NOMO-1 (cell line): ENCODE measurements at regions not wholly inside any gene's neighbourhood (a gene's known extent, or its start where the extent isn't known, plus 50 kb on each side); places are given as distances from the start of the nearest gene placed in this dataset.
A peak's percentile ranks its signal among the peaks of the same experiment; 100 is the strongest.

Experiments
- DNase-seq, 2 experiments: peaks; one replicate each; lab custom pipeline; 2025; ENCODE audit not compliant: unreplicated experiment in 2 of 2; lab: John Stamatoyannopoulos, UW

- no peak for DNase-seq
Observed at GRCh38 chr1:103177108-103177775, 68.9 kb upstream of the COL11A1 start.

DNA sequence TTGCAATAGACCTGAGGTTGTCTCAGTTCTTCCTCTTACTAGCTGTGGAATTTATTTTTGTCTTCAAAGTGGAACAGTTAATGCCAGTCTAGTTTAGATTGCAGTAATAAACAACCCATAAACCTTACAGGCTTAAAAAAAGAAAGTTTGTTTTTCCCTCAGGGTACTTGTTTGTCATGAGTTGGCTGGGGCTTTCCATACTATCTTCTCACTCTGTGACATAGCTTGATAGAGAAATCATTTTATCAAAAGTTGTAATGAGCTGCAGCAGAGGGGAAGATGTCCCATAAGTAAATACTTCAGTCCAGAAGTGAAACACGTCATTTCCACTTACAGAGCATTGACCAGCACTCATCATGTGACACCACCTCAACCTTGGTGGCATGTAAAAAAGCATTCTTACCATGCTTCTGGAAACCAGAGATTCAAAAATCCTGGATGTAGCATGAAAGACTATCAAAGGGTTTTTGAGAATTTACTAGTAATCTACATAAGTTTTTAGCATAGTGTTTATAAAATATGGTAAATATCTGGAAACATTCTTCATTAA, 62.8 kb upstream of the COL11A1 start:
- peak in 1 of 2 experiments; percentile 49 for DNase-seq

- DNase-seq: peak; percentile 27 to 71
Observed at GRCh38 chr1:103170609-103171008, 62.3 kb upstream of the COL11A1 start.

GRCh38 chr1:103162360-103162759, 54.0 kb upstream of the COL11A1 start:
- no peak for DNase-seq

DNA sequence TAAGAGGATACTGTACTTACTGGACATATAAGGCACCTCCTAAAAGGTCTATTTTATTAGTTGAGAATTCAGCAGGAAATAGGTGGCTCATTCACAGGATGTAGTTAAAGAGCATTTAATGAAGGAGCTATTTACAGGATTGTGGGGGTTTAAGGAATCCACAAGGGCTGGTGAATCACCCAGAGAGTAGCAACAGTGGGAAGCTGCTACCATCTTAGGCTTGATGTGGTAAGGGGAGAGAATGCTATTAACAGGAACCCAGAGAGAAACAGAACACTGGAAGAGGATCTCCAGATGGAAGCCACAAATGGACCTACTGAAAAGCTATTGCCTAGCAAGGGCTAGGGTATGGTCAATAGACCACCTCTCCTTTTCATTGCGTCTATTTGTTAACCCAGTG, 52.0 kb upstream of the COL11A1 start:
- DNase-seq: peak; percentile 33 to 51
